Osteocyte (in vitro differentiated cells): ENCODE measurements at regions not wholly inside any gene's neighbourhood (a gene's known extent, or its start where the extent isn't known, plus 50 kb on each side); places are given as distances from the start of the nearest gene placed in this dataset.

Experiments used
- DNase-seq: peaks from one replicate; pipeline ENCODE4 v3.0.0; 2021; ENCODE audit warnings: mixed read lengths; ENCODE audit not compliant: unreplicated experiment; ENCODE audit errors: extremely low spot score
- H3K27ac Mint-ChIP-seq: one replicate; pipeline ENCODE4 v1.8.0; 2021; ENCODE audit warnings: mild to moderate bottlenecking, mixed read lengths; ENCODE audit not compliant: unreplicated experiment
- H3K27me3 Mint-ChIP-seq: one replicate; pipeline ENCODE4 v1.8.0; 2021; ENCODE audit warnings: mixed read lengths; ENCODE audit not compliant: unreplicated experiment
- H3K36me3 Mint-ChIP-seq: one replicate; pipeline ENCODE4 v1.8.0; 2021; ENCODE audit warnings: mixed read lengths; ENCODE audit not compliant: unreplicated experiment
- H3K4me1 Mint-ChIP-seq: one replicate; pipeline ENCODE4 v1.8.0; 2021; ENCODE audit warnings: mixed read lengths; ENCODE audit not compliant: unreplicated experiment
- H3K4me3 Mint-ChIP-seq: one replicate; pipeline ENCODE4 v1.8.0; 2021; ENCODE audit warnings: mild to moderate bottlenecking, moderate library complexity, mixed read lengths; ENCODE audit not compliant: unreplicated experiment
- H3K9me3 Mint-ChIP-seq: one replicate; pipeline ENCODE4 v1.8.0; 2021; ENCODE audit warnings: mixed read lengths; ENCODE audit not compliant: unreplicated experiment
- CTCF ChIP-seq: fragments of 200-600 bp; sonication (generic); IDR thresholded peaks from 2 replicates; pipeline ENCODE4 v1.5.0; 2021; ENCODE audit warnings: antibody characterized with exemption, mild to moderate bottlenecking, moderate library complexity

- Mint-ChIP-seq H3K36me3 (no peaks in the 10 kb centered on the region), H3K4me3 (no peak overlapping the region), H3K4me1 (no peaks in the 10 kb centered on the region), H3K27me3 (no peaks in the 10 kb centered on the region), H3K9me3 (no peaks in the 10 kb centered on the region), H3K27ac (no peak overlapping the region)
- DNase-seq: no peak
- TF ChIP-seq CTCF: no peak
Observed at GRCh38 chr6:9083108-9083507, 647.8 kb upstream of the SLC35B3 start.

DNA sequence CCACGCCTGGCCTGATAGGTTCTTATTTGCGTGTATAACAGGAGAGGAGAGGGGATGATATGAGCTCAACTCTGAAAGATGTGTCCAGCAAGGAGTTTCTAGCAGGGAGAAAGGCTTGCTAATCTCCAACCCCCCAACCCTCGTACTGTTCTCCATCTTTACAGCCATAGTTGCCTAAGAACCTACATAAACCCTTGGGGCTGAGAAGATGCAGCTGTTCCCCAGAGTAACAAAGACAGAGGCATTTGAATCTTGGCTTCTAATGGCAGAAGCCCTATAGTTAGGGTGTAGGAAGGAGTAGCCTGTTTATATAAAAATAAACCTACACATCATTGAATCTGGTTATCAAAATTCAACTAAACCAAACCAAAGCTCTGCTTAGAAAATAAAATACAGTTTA is 631.4 kb upstream of the SLC35B3 start:
- Mint-ChIP-seq H3K4me1 (no peaks in the 10 kb centered on the region), H3K36me3 (no peaks in the 10 kb centered on the region), H3K4me3 (no peak overlapping the region), H3K27me3 (no peaks in the 10 kb centered on the region), H3K27ac (no peak overlapping the region), H3K9me3 (no peaks in the 10 kb centered on the region)
- no peak for TF ChIP-seq CTCF
- no peak for DNase-seq

DNA sequence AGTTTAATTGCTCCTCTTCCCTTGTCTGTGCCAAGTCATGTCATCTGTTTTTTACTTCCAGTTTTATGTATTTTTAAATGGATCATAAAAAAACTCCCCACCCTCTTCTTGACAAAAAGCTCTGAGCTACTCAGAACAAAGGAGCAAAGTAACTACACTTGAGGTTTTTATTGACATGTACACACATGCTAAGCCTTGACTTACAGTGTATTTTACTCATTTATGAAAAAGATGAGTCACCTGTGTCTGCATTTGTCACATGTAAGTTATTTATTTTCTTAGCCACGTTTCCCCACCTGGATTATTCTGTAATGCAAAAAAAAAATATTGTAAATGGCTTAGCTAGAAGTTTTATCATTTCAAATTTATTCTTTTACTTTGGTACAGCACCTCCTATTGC is 628.8 kb upstream of the SLC35B3 start:
- peaks cover 3% of the 10 kb centered on the region for H3K9me3 Mint-ChIP-seq
- no peak for TF ChIP-seq CTCF
- no peaks in the 10 kb centered on the region for H3K27me3 Mint-ChIP-seq
- H3K36me3 Mint-ChIP-seq: no peaks in the 10 kb centered on the region
- H3K27ac Mint-ChIP-seq: no peak overlapping the region
- DNase-seq: no peak
- no peak overlapping the region for H3K4me3 Mint-ChIP-seq
- H3K4me1 Mint-ChIP-seq: no peaks in the 10 kb centered on the region

DNA sequence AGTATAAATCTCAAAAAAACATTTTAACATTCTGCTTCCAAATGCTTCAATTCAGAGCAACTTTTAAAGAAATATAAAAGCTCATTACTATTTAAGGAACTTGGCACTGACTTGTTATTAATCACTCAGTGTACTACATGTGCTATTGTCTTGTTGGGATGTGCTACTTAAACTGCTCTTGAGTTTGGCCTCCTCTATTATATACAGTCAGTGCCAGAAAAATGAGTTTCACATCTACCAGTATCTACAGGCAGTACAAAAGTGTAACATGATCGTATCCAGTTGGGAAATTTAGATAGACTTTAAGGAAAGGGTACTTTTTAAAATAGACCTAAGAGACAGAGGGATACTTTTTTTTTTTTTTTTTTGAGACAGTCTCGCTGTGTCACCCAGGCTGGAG is 627.3 kb upstream of the SLC35B3 start:
- DNase-seq: no peak
- Mint-ChIP-seq H3K9me3 (peaks cover 3% of the 10 kb centered on the region), H3K27me3 (no peaks in the 10 kb centered on the region), H3K27ac (no peak overlapping the region), H3K36me3 (no peaks in the 10 kb centered on the region), H3K4me1 (no peaks in the 10 kb centered on the region), H3K4me3 (no peak overlapping the region)
- TF ChIP-seq CTCF: no peak

GRCh38 chr6:9057937-9058336 is 622.6 kb upstream of the SLC35B3 start:
- no peak for DNase-seq
- H3K9me3 Mint-ChIP-seq: peaks cover 3% of the 10 kb centered on the region
- H3K27ac Mint-ChIP-seq: no peak overlapping the region
- no peaks in the 10 kb centered on the region for H3K36me3 Mint-ChIP-seq
- no peaks in the 10 kb centered on the region for H3K4me1 Mint-ChIP-seq
- no peak for TF ChIP-seq CTCF
- no peak overlapping the region for H3K4me3 Mint-ChIP-seq
- no peaks in the 10 kb centered on the region for H3K27me3 Mint-ChIP-seq
